Epithelial cell of proximal tubule (primary cell): ENCODE measurements at regions not wholly inside any gene's neighbourhood (a gene's known extent, or its start where the extent isn't known, plus 50 kb on each side); places are given as distances from the start of the nearest gene placed in this dataset.

Source experiments
- DNase-seq: peaks from one replicate; pipeline ENCODE4 v3.0.0-alpha.2; 2011; ENCODE audit warnings: low read depth
- H3K4me3 ChIP-seq: 2 replicates; pipeline ENCODE4 v1.5.1; 2011; ENCODE audit warnings: low read depth, mild to moderate bottlenecking, low read length
- CTCF ChIP-seq: conservative IDR thresholded peaks from 2 replicates; pipeline ENCODE4 v1.5.1; 2012; ENCODE audit warnings: low read depth, mild to moderate bottlenecking, low read length

GRCh38 chr7:119748251-119748860 is 524.6 kb upstream of the KCND2 start:
- DNase-seq = no peak
- no peak overlapping the region for H3K4me3 ChIP-seq
- no peak for TF ChIP-seq CTCF

GRCh38 chr7:119748991-119749390 is 524.0 kb upstream of the KCND2 start:
- no peak for DNase-seq
- H3K4me3 ChIP-seq = no peak overlapping the region
- TF ChIP-seq CTCF = no peak

- no peak for TF ChIP-seq CTCF
- DNase-seq = no peak
- H3K4me3 ChIP-seq = no peak overlapping the region
Observed at GRCh38 chr7:119756687-119757086, 516.3 kb upstream of the KCND2 start.

- no peak for DNase-seq
- TF ChIP-seq CTCF = no peak
- H3K4me3 ChIP-seq = no peak overlapping the region
Observed at GRCh38 chr7:119758254-119758653, 514.7 kb upstream of the KCND2 start.

GRCh38 chr7:119761776-119762175 is 511.2 kb upstream of the KCND2 start:
- H3K4me3 ChIP-seq = no peak overlapping the region
- DNase-seq = no peak
- no peak for TF ChIP-seq CTCF

GRCh38 chr7:119782286-119782685 is 490.7 kb upstream of the KCND2 start:
- DNase-seq = no peak
- H3K4me3 ChIP-seq = no peak overlapping the region
- TF ChIP-seq CTCF = no peak

- H3K4me3 ChIP-seq = no peak overlapping the region
- DNase-seq = no peak
- no peak for TF ChIP-seq CTCF
Observed at GRCh38 chr7:119783799-119784198, 489.2 kb upstream of the KCND2 start.
